ENCODE measurements at regions not wholly inside any gene's neighbourhood (a gene's known extent, or its start where the extent isn't known, plus 50 kb on each side); places are given as distances from the start of the nearest gene placed in this dataset.

DNA sequence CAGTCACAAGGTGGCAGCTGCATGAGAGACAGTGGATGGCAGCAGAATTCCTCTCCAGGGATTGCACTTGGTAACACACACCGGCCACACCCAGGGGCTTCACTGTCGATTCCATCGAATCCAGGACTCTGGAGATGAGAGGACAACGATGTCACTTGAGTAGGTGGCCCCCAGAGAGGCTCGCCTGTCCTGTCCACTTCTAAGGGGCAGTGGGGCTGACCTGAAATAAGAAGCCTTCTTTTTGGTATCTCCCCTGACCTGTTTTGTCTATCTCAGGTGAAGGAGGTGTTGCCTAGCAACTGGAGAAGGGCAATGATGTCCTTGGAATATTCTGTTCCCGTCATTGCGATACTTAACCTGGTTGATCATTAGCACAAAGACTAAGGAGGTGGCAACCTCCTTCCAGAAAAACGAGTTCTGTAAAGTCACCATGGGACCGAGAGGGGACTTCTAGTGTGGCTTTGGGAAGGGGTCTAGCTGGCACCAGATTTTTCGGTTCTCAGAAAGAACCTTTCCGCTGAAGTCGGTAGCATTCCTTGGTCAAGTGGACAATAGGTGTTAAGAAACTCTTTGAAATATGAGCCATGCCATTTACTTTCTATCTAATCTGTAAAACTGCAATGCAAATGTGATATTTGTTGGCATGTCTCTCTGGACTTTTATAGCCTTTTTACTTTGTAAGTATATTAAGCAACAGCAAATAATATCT, 85.2 kb upstream of the TMPRSS2 start:
- no peak overlapping the region for H3K27ac Mint-ChIP-seq
- no peaks in the 10 kb centered on the region for H3K36me3 Mint-ChIP-seq (ENCODE audit: low read depth)
- no peak overlapping the region for H3K4me3 Mint-ChIP-seq
- peaks cover 10% of the 10 kb centered on the region for H3K9me3 Mint-ChIP-seq
- H3K4me1 Mint-ChIP-seq = peaks cover 5% of the 10 kb centered on the region
- H3K27me3 Mint-ChIP-seq (ENCODE audit: low read depth, poor library complexity) = peaks cover 20% of the 10 kb centered on the region
- DNase-seq = no peak
- TF ChIP-seq, protein P1, sequence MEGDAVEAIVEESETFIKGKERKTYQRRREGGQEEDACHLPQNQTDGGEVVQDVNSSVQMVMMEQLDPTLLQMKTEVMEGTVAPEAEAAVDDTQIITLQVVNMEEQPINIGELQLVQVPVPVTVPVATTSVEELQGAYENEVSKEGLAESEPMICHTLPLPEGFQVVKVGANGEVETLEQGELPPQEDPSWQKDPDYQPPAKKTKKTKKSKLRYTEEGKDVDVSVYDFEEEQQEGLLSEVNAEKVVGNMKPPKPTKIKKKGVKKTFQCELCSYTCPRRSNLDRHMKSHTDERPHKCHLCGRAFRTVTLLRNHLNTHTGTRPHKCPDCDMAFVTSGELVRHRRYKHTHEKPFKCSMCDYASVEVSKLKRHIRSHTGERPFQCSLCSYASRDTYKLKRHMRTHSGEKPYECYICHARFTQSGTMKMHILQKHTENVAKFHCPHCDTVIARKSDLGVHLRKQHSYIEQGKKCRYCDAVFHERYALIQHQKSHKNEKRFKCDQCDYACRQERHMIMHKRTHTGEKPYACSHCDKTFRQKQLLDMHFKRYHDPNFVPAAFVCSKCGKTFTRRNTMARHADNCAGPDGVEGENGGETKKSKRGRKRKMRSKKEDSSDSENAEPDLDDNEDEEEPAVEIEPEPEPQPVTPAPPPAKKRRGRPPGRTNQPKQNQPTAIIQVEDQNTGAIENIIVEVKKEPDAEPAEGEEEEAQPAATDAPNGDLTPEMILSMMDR (IDR thresholded peaks at IDR 0.05) = no peak

DNA sequence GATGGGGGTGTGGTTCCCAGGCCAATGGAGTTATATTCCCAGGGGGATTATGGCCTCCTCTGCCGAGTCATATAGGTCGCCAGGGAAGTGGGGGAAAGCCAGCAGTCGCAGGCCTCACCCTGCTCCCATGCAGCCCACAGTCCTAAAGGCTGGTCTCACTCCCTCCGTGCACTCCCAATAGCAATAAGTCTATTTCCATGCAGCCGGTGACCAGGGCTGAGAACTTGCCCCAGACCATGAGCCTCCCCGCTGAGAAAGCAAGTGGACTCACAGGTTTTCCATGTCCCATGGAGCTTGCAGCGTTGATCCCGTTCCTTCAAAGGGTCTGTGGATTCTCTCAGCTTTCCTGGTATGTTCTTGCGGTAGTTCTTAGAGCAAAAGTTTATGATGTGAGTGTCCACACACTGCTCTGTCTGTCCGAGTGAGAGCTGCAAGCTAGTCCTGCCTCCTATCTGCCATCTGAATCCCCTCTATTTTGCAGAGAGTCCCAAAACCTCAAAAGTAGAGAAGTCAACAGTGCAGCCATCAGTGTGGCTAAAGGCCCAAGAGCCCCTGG, 81.7 kb upstream of the TMPRSS2 start:
- Mint-ChIP-seq H3K36me3 (ENCODE audit: low read depth) (no peaks in the 10 kb centered on the region), H3K27ac (no peak overlapping the region), H3K9me3 (peaks cover 22% of the 10 kb centered on the region), H3K4me1 (no peaks in the 10 kb centered on the region), H3K27me3 (ENCODE audit: low read depth, poor library complexity) (peaks cover 16% of the 10 kb centered on the region), H3K4me3 (no peak overlapping the region)
- DNase-seq = no peak
- TF ChIP-seq, protein P1 (IDR thresholded peaks at IDR 0.05) = no peak

DNA sequence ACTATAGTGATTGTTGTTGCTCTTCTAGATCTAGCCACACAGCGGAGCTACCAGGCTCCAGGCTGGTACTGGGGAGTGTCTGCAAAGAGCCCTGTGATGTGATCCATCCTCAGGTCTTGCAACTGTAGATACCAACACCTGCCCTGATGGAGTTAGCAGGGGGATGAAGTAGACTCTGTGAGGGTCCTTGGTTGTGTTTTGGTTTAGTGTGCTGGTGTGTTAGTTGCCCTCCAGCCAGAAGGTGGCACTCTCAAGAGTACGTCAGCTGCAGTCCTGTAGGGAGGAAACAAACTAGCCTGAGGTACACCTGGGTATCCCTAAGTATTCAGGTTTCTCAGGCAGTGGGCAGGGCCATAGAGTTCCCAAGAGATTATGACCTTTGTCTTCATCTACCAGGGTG, 81.2 kb upstream of the TMPRSS2 start:
- DNase-seq = no peak
- H3K27ac Mint-ChIP-seq = no peak overlapping the region
- TF ChIP-seq, protein P1 (IDR thresholded peaks at IDR 0.05) = no peak
- peaks cover 22% of the 10 kb centered on the region for H3K9me3 Mint-ChIP-seq
- H3K4me1 Mint-ChIP-seq = no peaks in the 10 kb centered on the region
- no peak overlapping the region for H3K4me3 Mint-ChIP-seq
- peaks cover 15% of the 10 kb centered on the region for H3K27me3 Mint-ChIP-seq (ENCODE audit: low read depth, poor library complexity)
- H3K36me3 Mint-ChIP-seq (ENCODE audit: low read depth) = no peaks in the 10 kb centered on the region

DNA sequence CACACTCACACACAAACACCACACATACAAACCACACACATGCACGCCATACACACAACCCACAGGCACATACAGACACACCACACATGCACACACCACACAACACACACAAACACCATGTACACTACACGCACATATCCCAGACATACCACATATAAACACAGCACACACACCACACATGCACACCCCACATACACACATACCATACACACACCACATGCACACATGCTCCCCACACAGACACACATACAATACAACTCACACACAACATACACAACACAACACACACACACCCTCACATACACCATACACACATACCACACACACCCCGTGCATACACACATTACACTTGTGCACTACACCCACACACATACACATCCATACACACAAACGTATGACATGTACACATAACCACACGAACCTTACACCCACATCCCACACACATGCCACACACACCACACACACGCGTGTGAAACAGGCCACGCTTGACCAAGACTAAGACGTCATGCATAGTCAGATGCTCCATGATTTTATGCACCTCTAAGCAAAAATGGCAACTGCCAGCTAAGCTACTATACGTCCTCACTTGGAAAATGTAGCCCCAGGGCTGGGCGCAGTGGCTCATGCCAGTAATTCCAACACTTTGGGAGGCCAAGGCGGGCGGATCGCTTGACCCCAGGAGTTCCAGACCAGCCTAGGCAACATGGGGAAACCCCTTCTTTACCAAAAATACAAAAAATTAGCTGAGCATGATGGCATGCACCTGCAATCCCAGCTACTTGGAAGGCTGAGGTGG, 77.4 kb upstream of the TMPRSS2 start:
- H3K9me3 Mint-ChIP-seq = peaks cover 22% of the 10 kb centered on the region
- peaks cover 6% of the 10 kb centered on the region for H3K27me3 Mint-ChIP-seq (ENCODE audit: low read depth, poor library complexity)
- TF ChIP-seq, protein P1 (IDR thresholded peaks at IDR 0.05) = no peak
- H3K4me1 Mint-ChIP-seq = peaks cover 7% of the 10 kb centered on the region
- no peak for DNase-seq
- H3K4me3 Mint-ChIP-seq = no peak overlapping the region
- no peaks in the 10 kb centered on the region for H3K36me3 Mint-ChIP-seq (ENCODE audit: low read depth)
- no peak overlapping the region for H3K27ac Mint-ChIP-seq

DNA sequence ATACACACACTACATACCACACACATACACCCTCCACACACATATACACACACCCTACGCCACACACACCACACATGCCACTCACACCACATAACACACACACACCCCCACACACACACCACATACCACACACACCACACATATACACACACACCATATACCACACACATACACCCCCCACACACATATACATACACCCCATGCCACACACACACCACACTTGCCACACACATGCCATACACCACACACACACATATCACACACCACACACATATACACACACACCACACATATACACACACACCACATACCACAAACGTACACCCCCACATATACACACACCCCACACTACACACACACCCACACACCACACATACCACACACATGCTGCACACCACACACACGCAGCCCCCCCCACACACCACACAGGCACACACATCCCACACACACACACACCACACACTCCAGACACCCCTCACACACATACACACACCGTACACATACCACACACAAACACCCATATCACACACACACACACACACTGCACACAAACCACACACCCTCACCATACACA, 76.7 kb upstream of the TMPRSS2 start:
- Mint-ChIP-seq H3K27ac (no peak overlapping the region), H3K9me3 (peaks cover 24% of the 10 kb centered on the region), H3K36me3 (ENCODE audit: low read depth) (no peaks in the 10 kb centered on the region), H3K4me1 (peaks cover 9% of the 10 kb centered on the region), H3K4me3 (no peak overlapping the region), H3K27me3 (ENCODE audit: low read depth, poor library complexity) (peaks cover 6% of the 10 kb centered on the region)
- TF ChIP-seq, protein P1 (IDR thresholded peaks at IDR 0.05) = no peak
- DNase-seq = no peak
